Ascending aorta (tissue), 2 donors: ENCODE measurements at regions not wholly inside any gene's neighbourhood (a gene's known extent, or its start where the extent isn't known, plus 50 kb on each side); places are given as distances from the start of the nearest gene placed in this dataset.

ENCODE experiments used
- DNase-seq, 2 donors: peaks; one replicate each; pipeline ENCODE4 v3.0.0-alpha.2; 2019; ENCODE audit warnings: low spot score in 2 of 2
- H3K27ac ChIP-seq, 2 donors: fragments of 200-600 bp; sonication (generic); one replicate each; pipeline ENCODE4 v1.5.1; 2016 to 2017; ENCODE audit warnings: mild to moderate bottlenecking in 1 of 2
- H3K27me3 ChIP-seq: fragments of 200-600 bp; sonication (generic); one replicate; pipeline ENCODE4 v1.5.1; 2017
- H3K36me3 ChIP-seq, 2 donors: fragments of 200-600 bp; sonication (generic); one replicate each; pipeline ENCODE4 v1.5.1; 2016
- H3K4me1 ChIP-seq, 2 donors: fragments of 200-600 bp; sonication (generic); one replicate each; pipeline ENCODE4 v1.5.1; 2016 to 2017; ENCODE audit warnings: mild to moderate bottlenecking in 1 of 2
- H3K4me3 ChIP-seq, 2 donors: fragments of 200-600 bp; sonication (generic); one replicate each; pipeline ENCODE4 v1.5.1; 2016 to 2017; ENCODE audit warnings: mild to moderate bottlenecking in 1 of 2
- H3K9me3 ChIP-seq, 2 donors: fragments of 200-600 bp; sonication (generic); one replicate each; pipeline ENCODE4 v1.5.1; 2016
- intact Hi-C: fragments of 100-400 bp; cut with DNase I; formaldehyde crosslinking; loops from one replicate; pipeline ENCODE4 v1.15.1; 2023
- TF ChIP-seq, protein P1 (sequence below), 3 experiments: fragments of 200-600 bp in 2 of 3; fragments of 450-650 bp in 1 of 3; sonication (generic) in 2 of 3; IDR thresholded peaks; one replicate each; pipeline ENCODE4 v1.5.1; 2016 to 2019; ENCODE audit warnings: antibody characterized with exemption in 3 of 3, mild to moderate bottlenecking in 1 of 3, moderate library complexity in 1 of 3

DNA sequence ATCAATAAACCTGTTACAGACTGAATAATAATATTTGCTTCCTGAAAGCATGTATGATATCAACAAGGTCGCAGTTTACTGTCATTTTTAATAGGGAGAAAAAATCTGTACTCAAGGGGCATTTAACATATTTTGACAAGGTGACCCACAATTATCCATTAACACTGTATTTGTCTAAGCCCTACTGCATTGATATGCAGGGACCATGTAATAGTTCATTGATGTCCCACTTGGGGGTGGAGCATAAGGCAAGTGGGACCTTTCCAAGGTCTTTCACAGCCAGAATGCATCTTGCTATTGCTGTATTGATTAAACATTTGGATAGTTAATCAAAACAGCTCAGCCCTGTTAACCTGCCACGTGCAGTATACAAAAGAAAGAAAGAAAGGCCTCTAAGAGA is 502.0 kb downstream of the NR2F1-AS1 start:
- Histone ChIP-seq H3K27ac (no peak overlapping the region), H3K27me3 (no peaks in the 10 kb centered on the region)

DNA sequence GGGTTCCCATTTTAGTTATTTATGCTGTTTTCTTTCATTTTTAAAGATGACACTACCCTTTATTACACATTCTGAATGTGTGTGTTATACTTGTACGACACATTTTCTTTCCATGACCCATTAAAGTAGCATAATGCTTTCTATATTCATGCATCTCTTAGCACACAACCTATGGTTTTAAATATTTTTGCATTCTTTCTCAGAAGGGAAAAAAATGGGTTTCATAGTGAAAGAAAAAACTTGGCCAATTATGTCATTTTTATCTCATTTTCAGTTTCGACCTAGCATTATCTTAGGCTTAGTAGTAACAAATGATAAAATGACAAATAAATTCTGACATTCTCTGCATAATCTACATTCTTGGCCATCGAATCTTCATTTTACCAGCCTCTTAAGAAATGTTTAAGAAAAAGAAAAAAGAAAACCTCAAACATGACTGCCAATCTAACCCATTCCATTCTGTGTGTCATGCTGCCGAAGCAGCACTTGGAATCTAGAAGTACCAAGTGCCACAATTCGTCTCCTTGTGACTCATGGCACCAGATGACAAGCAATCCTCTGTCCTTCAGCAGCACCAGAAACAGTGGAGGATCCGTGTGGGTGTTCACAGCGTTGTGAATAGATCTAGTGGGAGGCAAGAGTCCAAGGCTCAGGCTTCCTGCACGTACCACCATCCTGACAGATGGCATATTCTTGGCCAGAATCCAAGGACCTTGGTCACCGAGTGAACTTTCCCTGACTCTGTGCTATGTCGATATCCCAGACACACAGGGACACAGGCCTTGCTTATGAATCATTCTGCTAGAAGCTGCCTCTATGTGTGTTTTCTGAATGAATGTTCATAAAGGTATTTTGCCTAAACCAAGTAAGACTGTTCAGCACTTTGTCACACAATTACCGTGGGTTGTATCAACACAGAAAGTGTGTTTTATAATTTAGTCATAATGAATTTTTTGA is 502.7 kb downstream of the NR2F1-AS1 start:
- H3K4me3 ChIP-seq, result peak overlapping the region in 1 of 2 donors; percentile 11
- no peaks in the 10 kb centered on the region for H3K27me3 ChIP-seq
- H3K27ac ChIP-seq, result peak overlapping the region in 1 of 2 donors; percentile 47
- intact Hi-C loops, result no loop called here
- no peaks in the 10 kb centered on the region for H3K4me1 ChIP-seq
- H3K36me3 ChIP-seq, result no peaks in the 10 kb centered on the region
- TF ChIP-seq, protein P1, sequence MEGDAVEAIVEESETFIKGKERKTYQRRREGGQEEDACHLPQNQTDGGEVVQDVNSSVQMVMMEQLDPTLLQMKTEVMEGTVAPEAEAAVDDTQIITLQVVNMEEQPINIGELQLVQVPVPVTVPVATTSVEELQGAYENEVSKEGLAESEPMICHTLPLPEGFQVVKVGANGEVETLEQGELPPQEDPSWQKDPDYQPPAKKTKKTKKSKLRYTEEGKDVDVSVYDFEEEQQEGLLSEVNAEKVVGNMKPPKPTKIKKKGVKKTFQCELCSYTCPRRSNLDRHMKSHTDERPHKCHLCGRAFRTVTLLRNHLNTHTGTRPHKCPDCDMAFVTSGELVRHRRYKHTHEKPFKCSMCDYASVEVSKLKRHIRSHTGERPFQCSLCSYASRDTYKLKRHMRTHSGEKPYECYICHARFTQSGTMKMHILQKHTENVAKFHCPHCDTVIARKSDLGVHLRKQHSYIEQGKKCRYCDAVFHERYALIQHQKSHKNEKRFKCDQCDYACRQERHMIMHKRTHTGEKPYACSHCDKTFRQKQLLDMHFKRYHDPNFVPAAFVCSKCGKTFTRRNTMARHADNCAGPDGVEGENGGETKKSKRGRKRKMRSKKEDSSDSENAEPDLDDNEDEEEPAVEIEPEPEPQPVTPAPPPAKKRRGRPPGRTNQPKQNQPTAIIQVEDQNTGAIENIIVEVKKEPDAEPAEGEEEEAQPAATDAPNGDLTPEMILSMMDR (IDR thresholded peaks at IDR 0.05), result no peak
- H3K9me3 ChIP-seq, result no peaks in the 10 kb centered on the region
- DNase-seq, result peak in 1 of 2 donors; percentile 73

More for the DNA sequence above, 502.0 kb downstream of the NR2F1-AS1 start:
- no peak overlapping the region for H3K4me3 ChIP-seq
- H3K36me3 ChIP-seq, result no peaks in the 10 kb centered on the region
- TF ChIP-seq, protein P1 (IDR thresholded peaks at IDR 0.05), result no peak
- intact Hi-C loops, result no loop called here
- H3K4me1 ChIP-seq, result no peaks in the 10 kb centered on the region
- H3K9me3 ChIP-seq, result no peaks in the 10 kb centered on the region
- no peak for DNase-seq

DNA sequence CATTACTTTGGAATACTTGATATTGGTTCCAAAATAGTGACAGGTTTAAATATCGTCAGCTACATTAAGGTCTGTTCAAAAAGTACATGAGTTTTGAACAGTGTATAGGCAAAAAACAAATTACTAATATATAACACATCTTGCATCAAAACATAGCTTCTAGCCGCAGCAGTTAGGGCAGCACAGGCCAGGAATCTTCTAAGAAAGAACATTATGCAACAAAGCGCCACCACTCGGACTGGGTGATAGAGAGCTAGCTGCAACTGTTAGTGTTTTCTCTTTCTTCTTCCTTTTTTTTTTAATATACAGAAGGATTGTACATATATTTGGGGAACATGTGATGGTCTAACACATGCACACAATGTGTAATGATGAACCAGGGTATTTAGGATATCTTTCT is 504.5 kb downstream of the NR2F1-AS1 start:
- H3K9me3 ChIP-seq, result no peaks in the 10 kb centered on the region
- H3K4me1 ChIP-seq, result no peaks in the 10 kb centered on the region
- intact Hi-C loops, result no loop called here
- no peak overlapping the region for H3K27ac ChIP-seq
- TF ChIP-seq, protein P1 (IDR thresholded peaks at IDR 0.05), result no peak
- no peak for DNase-seq
- no peak overlapping the region for H3K4me3 ChIP-seq
- no peaks in the 10 kb centered on the region for H3K27me3 ChIP-seq
- H3K36me3 ChIP-seq, result no peaks in the 10 kb centered on the region

DNA sequence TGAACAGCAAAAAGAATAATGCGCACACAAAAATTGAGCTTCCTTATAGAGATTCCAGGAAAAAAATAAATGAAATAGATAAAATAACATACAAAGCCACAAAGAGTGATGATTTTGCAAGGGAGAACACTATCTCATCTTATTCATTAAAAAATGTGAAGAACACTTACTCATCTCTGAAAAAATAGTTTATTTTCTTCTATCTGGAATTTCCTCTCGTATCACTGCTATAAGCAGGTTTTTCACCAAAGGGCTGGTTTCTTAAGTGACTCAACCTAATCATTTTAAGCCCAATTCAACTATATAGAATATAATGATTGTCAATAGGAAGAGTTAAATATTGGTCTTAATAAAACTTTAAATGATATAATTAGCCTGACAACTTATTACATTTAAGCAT is 504.9 kb downstream of the NR2F1-AS1 start:
- no peak for DNase-seq
- Histone ChIP-seq H3K4me1 (no peaks in the 10 kb centered on the region), H3K9me3 (no peaks in the 10 kb centered on the region), H3K4me3 (no peak overlapping the region), H3K27me3 (no peaks in the 10 kb centered on the region), H3K27ac (no peak overlapping the region), H3K36me3 (no peaks in the 10 kb centered on the region)
- TF ChIP-seq, protein P1 (IDR thresholded peaks at IDR 0.05), result no peak
- intact Hi-C loops, result no loop called here

DNA sequence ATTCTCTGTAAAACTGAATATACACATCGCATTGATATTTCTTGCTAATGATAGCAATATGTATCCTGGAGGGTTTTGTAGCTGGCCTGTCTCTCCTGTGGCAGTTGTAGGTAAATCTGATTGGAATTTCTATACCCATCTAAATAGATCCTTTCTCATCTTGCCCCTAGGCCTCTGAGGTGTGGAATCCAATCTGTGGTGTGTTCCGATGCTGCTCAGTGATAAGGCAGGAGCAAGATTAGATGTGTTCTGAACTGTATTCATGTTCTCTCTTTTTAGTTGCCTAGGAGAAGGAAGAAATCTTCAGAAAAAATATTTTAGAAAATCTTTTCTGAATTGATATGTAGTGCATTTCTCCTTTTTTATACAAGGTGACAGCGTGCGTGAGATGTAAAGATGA is 507.5 kb downstream of the NR2F1-AS1 start:
- no peaks in the 10 kb centered on the region for H3K36me3 ChIP-seq
- no peak overlapping the region for H3K4me3 ChIP-seq
- H3K27me3 ChIP-seq, result no peaks in the 10 kb centered on the region
- H3K27ac ChIP-seq, result no peak overlapping the region
- DNase-seq, result no peak
- TF ChIP-seq, protein P1 (IDR thresholded peaks at IDR 0.05), result no peak
- H3K9me3 ChIP-seq, result no peaks in the 10 kb centered on the region
- intact Hi-C loops, result no loop called here
- H3K4me1 ChIP-seq, result no peaks in the 10 kb centered on the region
